IPS-NIHi7 (cell line): ENCODE measurements at regions not wholly inside any gene's neighbourhood (a gene's known extent, or its start where the extent isn't known, plus 50 kb on each side); places are given as distances from the start of the nearest gene placed in this dataset.

Source experiments
- DNase-seq: peaks from one replicate; pipeline ENCODE4 v3.0.0; 2012; ENCODE audit warnings: mixed read lengths; ENCODE audit errors: extremely low spot score

GRCh38 chr13:40145139-40145538 lies 489.7 kb downstream of the COG6 start:
- no peak for DNase-seq

- peak; percentile 67 for DNase-seq
Observed at GRCh38 chr13:40146063-40146462, 490.6 kb downstream of the COG6 start.

- no peak for DNase-seq
Observed at GRCh38 chr13:40146611-40147117, 491.2 kb downstream of the COG6 start.

- DNase-seq: no peak
Observed at GRCh38 chr13:40148101-40148500, 492.6 kb downstream of the COG6 start.

GRCh38 chr13:40148742-40149141 lies 493.3 kb downstream of the COG6 start:
- no peak for DNase-seq

- DNase-seq: no peak
Observed at GRCh38 chr13:40149611-40150274, 494.3 kb downstream of the COG6 start.

- DNase-seq: no peak
Observed at GRCh38 chr13:40151673-40152072, 496.2 kb downstream of the COG6 start.

GRCh38 chr13:40152145-40152544 lies 496.7 kb downstream of the COG6 start:
- DNase-seq: no peak

- DNase-seq: no peak
Observed at GRCh38 chr13:40152922-40153321, 497.5 kb downstream of the COG6 start.

GRCh38 chr13:40153516-40153915 lies 498.1 kb downstream of the COG6 start:
- DNase-seq: no peak

- no peak for DNase-seq
Observed at GRCh38 chr13:40155201-40155600, 499.7 kb downstream of the COG6 start.

GRCh38 chr13:40158218-40158617 lies 502.8 kb downstream of the COG6 start:
- no peak for DNase-seq

- DNase-seq: no peak
Observed at GRCh38 chr13:40158757-40159156, 503.3 kb downstream of the COG6 start.

- no peak for DNase-seq
Observed at GRCh38 chr13:40159736-40160135, 504.3 kb downstream of the COG6 start.

GRCh38 chr13:40160618-40161350 lies 505.3 kb downstream of the COG6 start:
- DNase-seq: no peak

GRCh38 chr13:40161351-40161810 lies 505.1 kb downstream of the FOXO1 start:
- no peak for DNase-seq

- DNase-seq: no peak
Observed at GRCh38 chr13:40161931-40162330, 504.5 kb downstream of the FOXO1 start.

GRCh38 chr13:40163066-40164000 lies 503.1 kb downstream of the FOXO1 start:
- DNase-seq: no peak

- no peak for DNase-seq
Observed at GRCh38 chr13:40164133-40164532, 502.3 kb downstream of the FOXO1 start.

GRCh38 chr13:40165316-40165932 lies 501.0 kb downstream of the FOXO1 start:
- DNase-seq: no peak

GRCh38 chr13:40167327-40167726 lies 499.1 kb downstream of the FOXO1 start:
- no peak for DNase-seq
